ENCODE measurements at regions not wholly inside any gene's neighbourhood (a gene's known extent, or its start where the extent isn't known, plus 50 kb on each side); places are given as distances from the start of the nearest gene placed in this dataset.

GRCh38 chr2:145431181-145431951 lies 911.4 kb upstream of the ZEB2 start:
- H3K27ac ChIP-seq = no peak overlapping the region
- H3K4me3 ChIP-seq (ENCODE audit: low read depth, low read length) = no peak overlapping the region
- in situ Hi-C loops (cut with HindIII; ENCODE audit: low pct_ligation_motif_present, low sequenced_read_pairs) = no loop called here
- TF ChIP-seq CTCF (IDR thresholded peaks at IDR 0.05; ENCODE audit: low read depth, low read length, missing control alignments) = peak; percentile 29
- H3K36me3 ChIP-seq (replicated peaks) = no peaks in the 10 kb centered on the region
- no peaks in the 10 kb centered on the region for H3K27me3 ChIP-seq (replicated peaks)
- no peak for DNase-seq

GRCh38 chr2:145423809-145424208 lies 903.9 kb upstream of the ZEB2 start:
- TF ChIP-seq CTCF (IDR thresholded peaks at IDR 0.05; ENCODE audit: low read depth, low read length, missing control alignments) = no peak

GRCh38 chr2:145422576-145422975 lies 902.7 kb upstream of the ZEB2 start:
- no peaks in the 10 kb centered on the region for H3K36me3 ChIP-seq (replicated peaks)
- no peak overlapping the region for H3K4me3 ChIP-seq (ENCODE audit: low read depth, low read length)
- DNase-seq = no peak
- H3K27me3 ChIP-seq (replicated peaks) = no peaks in the 10 kb centered on the region
- in situ Hi-C loops (cut with HindIII; ENCODE audit: low pct_ligation_motif_present, low sequenced_read_pairs) = no loop called here
- TF ChIP-seq CTCF (IDR thresholded peaks at IDR 0.05; ENCODE audit: low read depth, low read length, missing control alignments) = no peak
- H3K27ac ChIP-seq = no peak overlapping the region

More at GRCh38 chr2:145423809-145424208, 903.9 kb upstream of the ZEB2 start:
- DNase-seq = no peak
- in situ Hi-C loops (cut with HindIII; ENCODE audit: low pct_ligation_motif_present, low sequenced_read_pairs) = no loop called here
- Histone ChIP-seq H3K27ac (no peak overlapping the region), H3K36me3 (replicated peaks) (no peaks in the 10 kb centered on the region), H3K4me3 (ENCODE audit: low read depth, low read length) (no peak overlapping the region), H3K27me3 (replicated peaks) (no peaks in the 10 kb centered on the region)

- no peak overlapping the region for H3K27ac ChIP-seq
- DNase-seq = peak; percentile 48
These were observed 901.9 kb upstream of the ZEB2 start for GRCh38 chr2:145421841-145422240.

DNA sequence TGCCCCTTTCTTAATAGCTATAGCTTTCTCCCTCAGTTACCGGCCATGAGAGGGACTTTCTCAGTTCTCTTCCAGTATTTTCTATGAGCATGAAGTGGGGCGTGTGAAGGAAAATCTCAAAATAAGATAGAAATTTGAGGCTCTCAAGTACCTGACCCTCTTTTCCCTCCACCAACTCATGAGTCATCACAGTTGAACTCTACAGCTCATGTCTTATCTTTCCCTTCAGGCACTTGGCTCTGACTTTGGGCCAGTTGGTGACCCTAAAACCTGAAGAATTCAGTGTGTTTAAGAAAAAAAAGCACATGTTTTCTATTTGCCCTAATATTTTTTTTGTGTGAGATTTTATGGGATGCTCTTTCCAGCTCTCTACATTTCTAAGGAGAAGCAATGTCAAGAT lies 896.7 kb upstream of the ZEB2 start:
- no peak for DNase-seq
- Histone ChIP-seq H3K27me3 (replicated peaks) (no peaks in the 10 kb centered on the region), H3K4me3 (ENCODE audit: low read depth, low read length) (no peak overlapping the region), H3K27ac (no peak overlapping the region), H3K36me3 (replicated peaks) (no peaks in the 10 kb centered on the region)
- TF ChIP-seq CTCF (IDR thresholded peaks at IDR 0.05; ENCODE audit: low read depth, low read length, missing control alignments) = no peak
- in situ Hi-C loops (cut with HindIII; ENCODE audit: low pct_ligation_motif_present, low sequenced_read_pairs) = no loop called here

More at GRCh38 chr2:145421841-145422240, 901.9 kb upstream of the ZEB2 start:
- Histone ChIP-seq H3K27me3 (replicated peaks) (no peaks in the 10 kb centered on the region), H3K4me3 (ENCODE audit: low read depth, low read length) (no peak overlapping the region), H3K36me3 (replicated peaks) (no peaks in the 10 kb centered on the region)
- TF ChIP-seq CTCF (IDR thresholded peaks at IDR 0.05; ENCODE audit: low read depth, low read length, missing control alignments) = no peak
- in situ Hi-C loops (cut with HindIII; ENCODE audit: low pct_ligation_motif_present, low sequenced_read_pairs) = no loop called here

GRCh38 chr2:145415151-145415550 lies 895.2 kb upstream of the ZEB2 start:
- in situ Hi-C loops (cut with HindIII; ENCODE audit: low pct_ligation_motif_present, low sequenced_read_pairs) = no loop called here
- H3K36me3 ChIP-seq (replicated peaks) = no peaks in the 10 kb centered on the region
- no peak overlapping the region for H3K27ac ChIP-seq
- TF ChIP-seq CTCF (IDR thresholded peaks at IDR 0.05; ENCODE audit: low read depth, low read length, missing control alignments) = no peak
- no peaks in the 10 kb centered on the region for H3K27me3 ChIP-seq (replicated peaks)
- no peak for DNase-seq
- H3K4me3 ChIP-seq (ENCODE audit: low read depth, low read length) = no peak overlapping the region
